ENCODE measurements at regions not wholly inside any gene's neighbourhood (a gene's known extent, or its start where the extent isn't known, plus 50 kb on each side); places are given as distances from the start of the nearest gene placed in this dataset.

- no peak for TF ChIP-seq CTCF (IDR thresholded peaks at IDR 0.05; ENCODE audit: low read length, missing control alignments)
- no peak overlapping the region for H3K4me3 ChIP-seq (replicated peaks; ENCODE audit: low read depth, low read length)
- no peak for DNase-seq (ENCODE audit: low read depth)
Observed at GRCh38 chr2:219702796-219703545, 75.5 kb downstream of the SLC4A3 start.

GRCh38 chr2:219704878-219705277 lies 77.4 kb downstream of the SLC4A3 start:
- no peak overlapping the region for H3K4me3 ChIP-seq (replicated peaks; ENCODE audit: low read depth, low read length)
- no peak for DNase-seq (ENCODE audit: low read depth)
- no peak for TF ChIP-seq CTCF (IDR thresholded peaks at IDR 0.05; ENCODE audit: low read length, missing control alignments)

GRCh38 chr2:219706823-219707281 lies 79.4 kb downstream of the SLC4A3 start:
- H3K4me3 ChIP-seq (replicated peaks; ENCODE audit: low read depth, low read length) = no peak overlapping the region
- DNase-seq (ENCODE audit: low read depth) = peak; percentile 23
- TF ChIP-seq CTCF (IDR thresholded peaks at IDR 0.05; ENCODE audit: low read length, missing control alignments) = no peak

GRCh38 chr2:219707496-219708285 lies 80.3 kb downstream of the SLC4A3 start:
- no peak for DNase-seq (ENCODE audit: low read depth)
- no peak overlapping the region for H3K4me3 ChIP-seq (replicated peaks; ENCODE audit: low read depth, low read length)
- TF ChIP-seq CTCF (IDR thresholded peaks at IDR 0.05; ENCODE audit: low read length, missing control alignments) = no peak

GRCh38 chr2:219709331-219709761 lies 81.9 kb downstream of the SLC4A3 start:
- TF ChIP-seq CTCF (IDR thresholded peaks at IDR 0.05; ENCODE audit: low read length, missing control alignments) = no peak
- H3K4me3 ChIP-seq (replicated peaks; ENCODE audit: low read depth, low read length) = no peak overlapping the region
- no peak for DNase-seq (ENCODE audit: low read depth)

- H3K4me3 ChIP-seq (replicated peaks; ENCODE audit: low read depth, low read length) = no peak overlapping the region
- no peak for TF ChIP-seq CTCF (IDR thresholded peaks at IDR 0.05; ENCODE audit: low read length, missing control alignments)
- DNase-seq (ENCODE audit: low read depth) = peak; percentile 71
Observed at GRCh38 chr2:219713110-219713509, 85.7 kb downstream of the SLC4A3 start.
